ENCODE measurements at regions not wholly inside any gene's neighbourhood (a gene's known extent, or its start where the extent isn't known, plus 50 kb on each side); places are given as distances from the start of the nearest gene placed in this dataset.

- TF ChIP-seq, protein P1, sequence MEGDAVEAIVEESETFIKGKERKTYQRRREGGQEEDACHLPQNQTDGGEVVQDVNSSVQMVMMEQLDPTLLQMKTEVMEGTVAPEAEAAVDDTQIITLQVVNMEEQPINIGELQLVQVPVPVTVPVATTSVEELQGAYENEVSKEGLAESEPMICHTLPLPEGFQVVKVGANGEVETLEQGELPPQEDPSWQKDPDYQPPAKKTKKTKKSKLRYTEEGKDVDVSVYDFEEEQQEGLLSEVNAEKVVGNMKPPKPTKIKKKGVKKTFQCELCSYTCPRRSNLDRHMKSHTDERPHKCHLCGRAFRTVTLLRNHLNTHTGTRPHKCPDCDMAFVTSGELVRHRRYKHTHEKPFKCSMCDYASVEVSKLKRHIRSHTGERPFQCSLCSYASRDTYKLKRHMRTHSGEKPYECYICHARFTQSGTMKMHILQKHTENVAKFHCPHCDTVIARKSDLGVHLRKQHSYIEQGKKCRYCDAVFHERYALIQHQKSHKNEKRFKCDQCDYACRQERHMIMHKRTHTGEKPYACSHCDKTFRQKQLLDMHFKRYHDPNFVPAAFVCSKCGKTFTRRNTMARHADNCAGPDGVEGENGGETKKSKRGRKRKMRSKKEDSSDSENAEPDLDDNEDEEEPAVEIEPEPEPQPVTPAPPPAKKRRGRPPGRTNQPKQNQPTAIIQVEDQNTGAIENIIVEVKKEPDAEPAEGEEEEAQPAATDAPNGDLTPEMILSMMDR (IDR thresholded peaks at IDR 0.05; ENCODE audit: insufficient read depth, low read depth, low read length), result no peak
- no peak for TF ChIP-seq EZH2 (IDR thresholded peaks at IDR 0.05; ENCODE audit: insufficient read depth, low read length)
Measured at GRCh38 chrX:118901991-118902390, 72.4 kb upstream of the LONRF3 start.

All from astrocyte (in vitro differentiated cells and primary cell).